HEK293 (cell line): ENCODE measurements at regions not wholly inside any gene's neighbourhood (a gene's known extent, or its start where the extent isn't known, plus 50 kb on each side); places are given as distances from the start of the nearest gene placed in this dataset.

Experiments used
- CTCF ChIA-PET: fragments of 350-600 bp; formaldehyde crosslinking; extraction: SDS; loops from one replicate; lab custom pipeline; 2021; ENCODE audit warnings: antibody characterized with exemption; lab: Yijun Ruan, JAX
- POLR2A ChIA-PET: fragments of 300-600 bp; formaldehyde crosslinking; extraction: SDS; loops from one replicate; lab custom pipeline; 2020; ENCODE audit warnings: antibody characterized with exemption, inconsistent platforms; lab: Yijun Ruan, JAX
- H3K27ac ChIP-seq: fragments of 200-500 bp; sonication (Bioruptor generic); 2 replicates; pipeline ENCODE4 v1.5.1; 2014; ENCODE audit warnings: low read depth, low read length, control low read depth, inconsistent platforms; ENCODE audit errors: extremely low read depth
- H3K36me3 ChIP-seq, 2 experiments: fragments of 200-500 bp in 1 of 2; sonication (Bioruptor generic) in 1 of 2; 1 replicate in 1 of 2; 2 replicates in 1 of 2; pipeline ENCODE4 v1.5.1; 2014 to 2017; ENCODE audit warnings: inconsistent platforms in 2 of 2, low read length in 2 of 2; ENCODE audit not compliant: control insufficient read depth in 2 of 2, insufficient read depth in 1 of 2
- H3K4me1 ChIP-seq: fragments of 200-500 bp; sonication (Bioruptor generic); 2 replicates; pipeline ENCODE4 v1.5.1; 2014; ENCODE audit warnings: mild to moderate bottlenecking, low read length, inconsistent platforms; ENCODE audit not compliant: control insufficient read depth, insufficient read depth
- H3K4me3 ChIP-seq: 2 replicates; pipeline ENCODE4 v1.5.1; 2011; ENCODE audit warnings: low read depth, mild to moderate bottlenecking, control low read depth, low read length, moderate library complexity
- H3K9me3 ChIP-seq: fragments of 200-500 bp; sonication (Bioruptor generic); 2 replicates; pipeline ENCODE4 v1.5.1; 2014; ENCODE audit warnings: low read depth, low read length, inconsistent platforms; ENCODE audit not compliant: control insufficient read depth, insufficient read depth
- BCL11A ChIP-seq: fragments of 450-650 bp; formaldehyde crosslinking; IDR thresholded peaks from 2 replicates; pipeline ENCODE4 v1.5.1; 2016; ENCODE audit warnings: low read depth, missing biosample characterization, missing genetic modification characterization
- FEZF1 ChIP-seq: fragments of 450-650 bp; formaldehyde crosslinking; IDR thresholded peaks from 2 replicates; pipeline ENCODE4 v1.5.1; 2016; ENCODE audit warnings: missing biosample characterization, missing genetic modification characterization
- GLIS2 ChIP-seq: fragments of 450-650 bp; formaldehyde crosslinking; IDR thresholded peaks from 2 replicates; pipeline ENCODE4 v1.5.1; 2016; ENCODE audit warnings: missing biosample characterization, missing genetic modification characterization
- KLF1 ChIP-seq: fragments of 450-650 bp; formaldehyde crosslinking; IDR thresholded peaks from 2 replicates; pipeline ENCODE4 v1.5.1; 2016; ENCODE audit warnings: missing biosample characterization, missing genetic modification characterization
- SCRT1 ChIP-seq: fragments of 450-650 bp; formaldehyde crosslinking; IDR thresholded peaks from 2 replicates; pipeline ENCODE4 v1.5.1; 2016; ENCODE audit warnings: missing biosample characterization, missing genetic modification characterization, borderline replicate concordance
- YY2 ChIP-seq: fragments of 450-650 bp; formaldehyde crosslinking; IDR thresholded peaks from 2 replicates; pipeline ENCODE4 v1.5.1; 2016; ENCODE audit warnings: missing biosample characterization, missing genetic modification characterization
- ZNF16 ChIP-seq: fragments of 450-650 bp; formaldehyde crosslinking; IDR thresholded peaks from 2 replicates; pipeline ENCODE4 v1.5.1; 2016; ENCODE audit warnings: low read depth, missing biosample characterization, missing genetic modification characterization
- ZNF169 ChIP-seq: fragments of 450-650 bp; formaldehyde crosslinking; IDR thresholded peaks from 2 replicates; pipeline ENCODE4 v1.5.1; 2016; ENCODE audit warnings: missing biosample characterization, missing genetic modification characterization
- ZNF202 ChIP-seq: fragments of 450-650 bp; formaldehyde crosslinking; IDR thresholded peaks from 2 replicates; pipeline ENCODE4 v1.5.1; 2016; ENCODE audit warnings: missing biosample characterization, missing genetic modification characterization, borderline replicate concordance
- ZNF292 ChIP-seq: fragments of 450-650 bp; formaldehyde crosslinking; IDR thresholded peaks from 2 replicates; pipeline ENCODE4 v1.5.1; 2016; ENCODE audit warnings: low read depth, missing biosample characterization, missing genetic modification characterization, borderline replicate concordance
- ZNF391 ChIP-seq: fragments of 450-650 bp; formaldehyde crosslinking; IDR thresholded peaks from 2 replicates; pipeline ENCODE4 v1.5.1; 2016; ENCODE audit warnings: low read depth, missing biosample characterization, missing genetic modification characterization, borderline replicate concordance
- ZNF426 ChIP-seq: fragments of 450-650 bp; formaldehyde crosslinking; IDR thresholded peaks from 2 replicates; pipeline ENCODE4 v1.5.1; 2017; ENCODE audit warnings: missing biosample characterization, missing genetic modification characterization, mild to moderate bottlenecking, inconsistent platforms, moderate library complexity
- ZNF501 ChIP-seq: fragments of 450-650 bp; formaldehyde crosslinking; IDR thresholded peaks from 2 replicates; pipeline ENCODE4 v1.5.1; 2016; ENCODE audit warnings: missing biosample characterization, missing genetic modification characterization
- ZNF544 ChIP-seq: fragments of 450-650 bp; formaldehyde crosslinking; IDR thresholded peaks from 2 replicates; pipeline ENCODE4 v1.5.0; 2017; ENCODE audit warnings: missing biosample characterization, missing genetic modification characterization
- ZNF548 ChIP-seq: fragments of 450-650 bp; formaldehyde crosslinking; IDR thresholded peaks from 2 replicates; pipeline ENCODE4 v1.5.1; 2016; ENCODE audit warnings: missing biosample characterization, missing genetic modification characterization
- ZNF571 ChIP-seq: fragments of 450-650 bp; formaldehyde crosslinking; IDR thresholded peaks from 2 replicates; pipeline ENCODE4 v1.5.0; 2017; ENCODE audit warnings: missing biosample characterization, missing genetic modification characterization
- ZNF629 ChIP-seq: fragments of 450-650 bp; formaldehyde crosslinking; IDR thresholded peaks from 2 replicates; pipeline ENCODE4 v1.5.1; 2017; ENCODE audit warnings: missing biosample characterization, missing genetic modification characterization
- ZNF76 ChIP-seq: fragments of 450-650 bp; formaldehyde crosslinking; IDR thresholded peaks from 2 replicates; pipeline ENCODE4; 2016; ENCODE audit warnings: low read depth, missing biosample characterization, missing genetic modification characterization, borderline replicate concordance
- TF ChIP-seq, protein P1 (sequence below): fragments of 450-650 bp; formaldehyde crosslinking; IDR thresholded peaks from 2 replicates; pipeline ENCODE4 v1.5.1; 2016; ENCODE audit warnings: missing biosample characterization, missing genetic modification characterization
- TF ChIP-seq, protein P2 (sequence below): fragments of 450-650 bp; formaldehyde crosslinking; IDR thresholded peaks from 2 replicates; pipeline ENCODE4 v1.5.1; 2016; ENCODE audit warnings: missing biosample characterization, missing genetic modification characterization
- TF ChIP-seq, protein P3 (sequence below): fragments of 450-650 bp; formaldehyde crosslinking; IDR thresholded peaks from 2 replicates; pipeline ENCODE4; 2016; ENCODE audit warnings: missing biosample characterization, missing genetic modification characterization
- TF ChIP-seq, protein P4 (sequence below): fragments of 450-650 bp; formaldehyde crosslinking; IDR thresholded peaks from 2 replicates; pipeline ENCODE4 v1.5.1; 2017; ENCODE audit warnings: missing biosample characterization, missing genetic modification characterization

DNA sequence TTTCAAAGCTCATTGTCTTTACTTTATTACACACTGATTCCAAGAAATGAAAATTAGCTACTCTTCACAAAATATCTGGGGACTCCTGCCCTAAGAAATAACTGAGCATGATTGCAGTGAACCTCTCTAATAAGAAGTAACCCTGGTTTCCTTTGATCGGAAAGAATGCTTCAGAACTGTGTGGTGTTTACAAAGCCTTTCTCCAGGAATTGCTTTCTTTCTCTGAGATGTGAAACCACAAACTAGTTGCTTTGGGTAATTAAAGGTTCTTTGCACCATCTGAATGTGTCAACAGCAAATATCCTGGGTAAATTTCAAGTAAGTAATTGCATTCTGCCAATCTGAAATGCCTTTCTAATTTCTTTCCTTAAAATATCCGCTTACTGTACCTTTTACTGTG, 292.9 kb upstream of the SLIT2 start:
- POLR2A ChIA-PET = no interaction called here
- TF ChIP-seq BCL11A (tag by site-specific recombination) (no peak), ZNF544 (tag by site-specific recombination) (no peak), ZNF169 (no peak), ZNF548 (tag by site-specific recombination) (no peak), ZNF292 (tag by site-specific recombination) (no peak), ZNF202 (tag by site-specific recombination) (no peak), ZNF501 (tag by site-specific recombination) (no peak), ZNF426 (no peak), KLF1 (tag by site-specific recombination) (no peak), GLIS2 (tag by site-specific recombination) (no peak), ZNF76 (tag by site-specific recombination) (no peak), ZNF391 (tag by site-specific recombination) (no peak), ZNF16 (tag by site-specific recombination) (no peak), ZNF571 (tag by site-specific recombination) (no peak)
- TF ChIP-seq, protein P1, sequence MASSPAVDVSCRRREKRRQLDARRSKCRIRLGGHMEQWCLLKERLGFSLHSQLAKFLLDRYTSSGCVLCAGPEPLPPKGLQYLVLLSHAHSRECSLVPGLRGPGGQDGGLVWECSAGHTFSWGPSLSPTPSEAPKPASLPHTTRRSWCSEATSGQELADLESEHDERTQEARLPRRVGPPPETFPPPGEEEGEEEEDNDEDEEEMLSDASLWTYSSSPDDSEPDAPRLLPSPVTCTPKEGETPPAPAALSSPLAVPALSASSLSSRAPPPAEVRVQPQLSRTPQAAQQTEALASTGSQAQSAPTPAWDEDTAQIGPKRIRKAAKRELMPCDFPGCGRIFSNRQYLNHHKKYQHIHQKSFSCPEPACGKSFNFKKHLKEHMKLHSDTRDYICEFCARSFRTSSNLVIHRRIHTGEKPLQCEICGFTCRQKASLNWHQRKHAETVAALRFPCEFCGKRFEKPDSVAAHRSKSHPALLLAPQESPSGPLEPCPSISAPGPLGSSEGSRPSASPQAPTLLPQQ (tag by site-specific recombination) = no peak
- TF ChIP-seq, protein P2, sequence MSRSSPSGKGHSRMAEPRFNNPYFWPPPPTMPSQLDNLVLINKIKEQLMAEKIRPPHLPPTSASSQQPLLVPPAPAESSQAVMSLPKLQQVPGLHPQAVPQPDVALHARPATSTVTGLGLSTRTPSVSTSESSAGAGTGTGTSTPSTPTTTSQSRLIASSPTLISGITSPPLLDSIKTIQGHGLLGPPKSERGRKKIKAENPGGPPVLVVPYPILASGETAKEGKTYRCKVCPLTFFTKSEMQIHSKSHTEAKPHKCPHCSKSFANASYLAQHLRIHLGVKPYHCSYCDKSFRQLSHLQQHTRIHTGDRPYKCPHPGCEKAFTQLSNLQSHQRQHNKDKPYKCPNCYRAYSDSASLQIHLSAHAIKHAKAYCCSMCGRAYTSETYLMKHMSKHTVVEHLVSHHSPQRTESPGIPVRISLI = no peak
- CTCF ChIA-PET = interaction anchor here (0.6 kb wide), 1 partner anchor 204 kb away, joined by 3 read pairs; no protein-coding TSS in a partner anchor

DNA sequence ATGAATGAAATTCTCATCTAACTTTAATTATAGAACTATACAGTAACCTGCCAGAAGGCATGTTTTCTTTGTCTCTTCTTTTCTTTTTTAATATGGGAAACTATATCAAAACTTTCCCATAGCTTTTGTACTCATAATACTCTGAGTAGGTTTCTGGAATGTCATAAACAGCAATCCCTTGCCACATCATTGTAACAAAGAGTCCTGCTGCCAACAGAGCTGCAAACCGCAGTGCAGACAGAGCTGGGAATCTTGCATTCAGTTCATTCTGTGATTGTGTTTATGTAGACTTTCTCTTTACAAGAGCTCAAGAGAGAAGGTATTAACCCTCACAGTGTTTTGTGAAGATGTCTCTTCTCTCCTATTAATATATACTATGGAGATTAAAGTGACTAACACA, 304.4 kb upstream of the SLIT2 start:
- no peaks in the 10 kb centered on the region for H3K4me1 ChIP-seq
- POLR2A ChIA-PET = no interaction called here
- no peak overlapping the region for H3K4me3 ChIP-seq
- TF ChIP-seq ZNF629 (tag by site-specific recombination) = no peak
- no peak for TF ChIP-seq SCRT1 (tag by site-specific recombination)
- TF ChIP-seq, protein P3, sequence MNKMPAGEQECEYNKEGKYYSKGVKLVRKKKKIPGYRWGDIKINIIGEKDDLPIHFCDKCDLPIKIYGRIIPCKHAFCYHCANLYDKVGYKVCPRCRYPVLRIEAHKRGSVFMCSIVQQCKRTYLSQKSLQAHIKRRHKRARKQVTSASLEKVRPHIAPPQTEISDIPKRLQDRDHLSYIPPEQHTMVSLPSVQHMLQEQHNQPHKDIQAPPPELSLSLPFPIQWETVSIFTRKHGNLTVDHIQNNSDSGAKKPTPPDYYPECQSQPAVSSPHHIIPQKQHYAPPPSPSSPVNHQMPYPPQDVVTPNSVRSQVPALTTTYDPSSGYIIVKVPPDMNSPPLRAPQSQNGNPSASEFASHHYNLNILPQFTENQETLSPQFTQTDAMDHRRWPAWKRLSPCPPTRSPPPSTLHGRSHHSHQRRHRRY = no peak
- TF ChIP-seq, protein P4, sequence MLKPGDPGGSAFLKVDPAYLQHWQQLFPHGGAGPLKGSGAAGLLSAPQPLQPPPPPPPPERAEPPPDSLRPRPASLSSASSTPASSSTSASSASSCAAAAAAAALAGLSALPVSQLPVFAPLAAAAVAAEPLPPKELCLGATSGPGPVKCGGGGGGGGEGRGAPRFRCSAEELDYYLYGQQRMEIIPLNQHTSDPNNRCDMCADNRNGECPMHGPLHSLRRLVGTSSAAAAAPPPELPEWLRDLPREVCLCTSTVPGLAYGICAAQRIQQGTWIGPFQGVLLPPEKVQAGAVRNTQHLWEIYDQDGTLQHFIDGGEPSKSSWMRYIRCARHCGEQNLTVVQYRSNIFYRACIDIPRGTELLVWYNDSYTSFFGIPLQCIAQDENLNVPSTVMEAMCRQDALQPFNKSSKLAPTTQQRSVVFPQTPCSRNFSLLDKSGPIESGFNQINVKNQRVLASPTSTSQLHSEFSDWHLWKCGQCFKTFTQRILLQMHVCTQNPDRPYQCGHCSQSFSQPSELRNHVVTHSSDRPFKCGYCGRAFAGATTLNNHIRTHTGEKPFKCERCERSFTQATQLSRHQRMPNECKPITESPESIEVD (tag by site-specific recombination) = no peak
- TF ChIP-seq FEZF1 (tag by site-specific recombination) = no peak
- no peak for TF ChIP-seq YY2 (tag by site-specific recombination)
- H3K27ac ChIP-seq = no peak overlapping the region
- CTCF ChIA-PET = no interaction called here
- H3K36me3 ChIP-seq = no peaks in the 10 kb centered on the region
- no peaks in the 10 kb centered on the region for H3K9me3 ChIP-seq

More for the DNA sequence above, 292.9 kb upstream of the SLIT2 start:
- H3K27ac ChIP-seq = no peak overlapping the region
- H3K4me3 ChIP-seq = no peak overlapping the region
- no peaks in the 10 kb centered on the region for H3K4me1 ChIP-seq
- no peaks in the 10 kb centered on the region for H3K36me3 ChIP-seq
- H3K9me3 ChIP-seq = no peaks in the 10 kb centered on the region
